ENCODE measurements at regions not wholly inside any gene's neighbourhood (a gene's known extent, or its start where the extent isn't known, plus 50 kb on each side); places are given as distances from the start of the nearest gene placed in this dataset.
A peak's percentile ranks its signal among the peaks of the same experiment; 100 is the strongest.

GRCh38 chr20:23152902-23153301, 66.8 kb upstream of the CD93 start:
- FAIRE-seq (no peak), ATAC-seq (no peak), DNase-seq (ENCODE audit: low read depth, low spot score) (no peak)
- intact Hi-C loops (cut with micrococcal nuclease; ENCODE audit: unreplicated experiment) (no loop called here), in situ Hi-C loops (cut with MboI) (loop anchor here (5.0 kb wide), 1 partner anchor 36 kb away; no protein-coding TSS in a partner anchor)
- H3K4me2 ChIP-seq (ENCODE audit: control insufficient read depth, insufficient read depth), result no peak overlapping the region
- H3K4me1 ChIP-seq (ENCODE audit: control insufficient read depth, insufficient read depth, low read length), result peaks cover 14% of the 10 kb centered on the region
- SMC1A ChIA-PET (ENCODE audit: uncharacterized antibody, unreplicated experiment), result interaction anchor here (0.6 to 1.4 kb wide), 5 partner anchors 11 to 72 kb away, joined by 3 to 6 read pairs (median 3); partner anchors contain the start of gene CD93
- no peak for TF ChIP-seq BACH1 (IDR thresholded peaks at IDR 0.05; ENCODE audit: borderline replicate concordance)
- no peak for TF ChIP-seq WRNIP1 (IDR thresholded peaks at IDR 0.05; ENCODE audit: borderline replicate concordance, low read depth, low read length)
- TF ChIP-seq SMC3 (IDR thresholded peaks at IDR 0.05; ENCODE audit: borderline replicate concordance, low read length), result no peak
- no peak for TF ChIP-seq NBN (IDR thresholded peaks at IDR 0.05)
- no peak for TF ChIP-seq SIN3A (IDR thresholded peaks at IDR 0.05; ENCODE audit: low read depth, low read length)
- TF ChIP-seq RAD51 (IDR thresholded peaks at IDR 0.05), result no peak
- no peak for TF ChIP-seq YY1 (IDR thresholded peaks at IDR 0.05; ENCODE audit: low read depth, low read length)
- no peak for TF ChIP-seq CHD4 (IDR thresholded peaks at IDR 0.05)
- no peaks in the 10 kb centered on the region for H3K9me3 ChIP-seq (replicated peaks; ENCODE audit: control insufficient read depth, insufficient read depth, low read length)
- H4K20me1 ChIP-seq (ENCODE audit: control insufficient read depth, insufficient read depth), result no peaks in the 10 kb centered on the region
- RAD21 ChIA-PET (ENCODE audit: unreplicated experiment), result interaction anchor here (0.9 to 1.1 kb wide), 2 partner anchors 37 to 42 kb away, joined by 3 read pairs; no protein-coding TSS in a partner anchor
- H3K27me3 ChIP-seq (replicated peaks in 1 of 2; ENCODE audit: control insufficient read depth in 2 of 2, insufficient read depth in 2 of 2, low read length in 1 of 2), result no peaks in the 10 kb centered on the region
- no TSS peak for BruUV-seq (replicated peaks)
- 90% methylated on average over 3 of the region's 3 CpGs for WGBS (ENCODE audit: insufficient coverage, insufficient replicate concordance, low lambda C conversion rate, missing lambda C conversion rate)
- H3K27ac ChIP-seq (ENCODE audit: control insufficient read depth, insufficient read depth), result no peak overlapping the region
- no peaks in the 10 kb centered on the region for H3K79me2 ChIP-seq (ENCODE audit: control insufficient read depth, insufficient read depth, low read length)
- CTCF ChIA-PET, result interaction anchor here (0.9 to 1.7 kb wide), 3 partner anchors 8 to 64 kb away, joined by 3 to 6 read pairs (median 4); no protein-coding TSS in a partner anchor
- no peak overlapping the region for H3K4me3 ChIP-seq
- no peaks in the 10 kb centered on the region for H3K36me3 ChIP-seq (ENCODE audit: control insufficient read depth in 2 of 2, insufficient read depth in 2 of 2, low read length in 1 of 2)
- H3K9ac ChIP-seq (ENCODE audit: control insufficient read depth, insufficient read depth, low read length), result no peak overlapping the region
- no peak overlapping the region for H2AFZ ChIP-seq (ENCODE audit: control insufficient read depth, low read depth, low read length)
- POLR2A ChIA-PET, result no interaction called here

GRCh38 chr20:23152308-23152892, 66.3 kb upstream of the CD93 start:
- Histone ChIP-seq H3K4me1 (ENCODE audit: control insufficient read depth, insufficient read depth, low read length) (peaks cover 18% of the 10 kb centered on the region), H3K4me3 (no peak overlapping the region), H4K20me1 (ENCODE audit: control insufficient read depth, insufficient read depth) (no peaks in the 10 kb centered on the region), H3K79me2 (ENCODE audit: control insufficient read depth, insufficient read depth, low read length) (no peaks in the 10 kb centered on the region), H3K27me3 (replicated peaks in 1 of 2; ENCODE audit: control insufficient read depth in 2 of 2, insufficient read depth in 2 of 2, low read length in 1 of 2) (no peaks in the 10 kb centered on the region), H3K9ac (ENCODE audit: control insufficient read depth, insufficient read depth, low read length) (no peak overlapping the region), H3K36me3 (ENCODE audit: control insufficient read depth in 2 of 2, insufficient read depth in 2 of 2, low read length in 1 of 2) (no peaks in the 10 kb centered on the region), H3K27ac (ENCODE audit: control insufficient read depth, insufficient read depth) (no peak overlapping the region), H3K4me2 (ENCODE audit: control insufficient read depth, insufficient read depth) (no peak overlapping the region), H2AFZ (ENCODE audit: control insufficient read depth, low read depth, low read length) (peak overlapping the region; percentile 64), H3K9me3 (replicated peaks; ENCODE audit: control insufficient read depth, insufficient read depth, low read length) (no peaks in the 10 kb centered on the region)
- no TSS peak for BruUV-seq (replicated peaks)
- peak; percentile 17 for ATAC-seq
- DNase-seq (ENCODE audit: low read depth, low spot score), result no peak
- FAIRE-seq, result no peak
- ChIA-PET RAD21 (ENCODE audit: unreplicated experiment) (interaction anchor here (0.9 to 1.1 kb wide), 3 partner anchors 31 to 43 kb away, joined by 3 read pairs; no protein-coding TSS in a partner anchor), SMC1A (ENCODE audit: uncharacterized antibody, unreplicated experiment) (interaction anchor here (0.6 to 1.5 kb wide), 6 partner anchors 11 to 71 kb away, joined by 3 to 6 read pairs (median 3); partner anchors contain the start of gene CD93), CTCF (interaction anchor here (1.7 kb wide), 2 partner anchors 9 to 47 kb away, joined by 4 to 6 read pairs; no protein-coding TSS in a partner anchor), POLR2A (no interaction called here)
- in situ Hi-C loops (cut with MboI), result loop anchor here (5.0 kb wide), 1 partner anchor 35 kb away; no protein-coding TSS in a partner anchor
- WGBS (ENCODE audit: insufficient coverage, insufficient replicate concordance, low lambda C conversion rate, missing lambda C conversion rate), result 23% methylated on average over 9 of the region's 9 CpGs
- intact Hi-C loops (cut with micrococcal nuclease; ENCODE audit: unreplicated experiment), result no loop called here
- peak; percentile 44; the same call in 1 of the 2 replicates for TF ChIP-seq NR2F1 (conservative IDR thresholded peaks at IDR 0.05)
- peak; percentile 32; the same call in 1 of the 2 replicates for TF ChIP-seq IKZF1 (conservative IDR thresholded peaks at IDR 0.05)
- TF ChIP-seq EED (IDR thresholded peaks at IDR 0.05; ENCODE audit: low read depth), result 0 out of 2 replicates have a peak, but pooled peaks have one; percentile 27
- TF ChIP-seq ZBTB40 (IDR thresholded peaks at IDR 0.05; ENCODE audit: borderline replicate concordance), result no peak

Data from GM12878 (cell line).